ENCODE measurements at regions not wholly inside any gene's neighbourhood (a gene's known extent, or its start where the extent isn't known, plus 50 kb on each side); places are given as distances from the start of the nearest gene placed in this dataset.

DNA sequence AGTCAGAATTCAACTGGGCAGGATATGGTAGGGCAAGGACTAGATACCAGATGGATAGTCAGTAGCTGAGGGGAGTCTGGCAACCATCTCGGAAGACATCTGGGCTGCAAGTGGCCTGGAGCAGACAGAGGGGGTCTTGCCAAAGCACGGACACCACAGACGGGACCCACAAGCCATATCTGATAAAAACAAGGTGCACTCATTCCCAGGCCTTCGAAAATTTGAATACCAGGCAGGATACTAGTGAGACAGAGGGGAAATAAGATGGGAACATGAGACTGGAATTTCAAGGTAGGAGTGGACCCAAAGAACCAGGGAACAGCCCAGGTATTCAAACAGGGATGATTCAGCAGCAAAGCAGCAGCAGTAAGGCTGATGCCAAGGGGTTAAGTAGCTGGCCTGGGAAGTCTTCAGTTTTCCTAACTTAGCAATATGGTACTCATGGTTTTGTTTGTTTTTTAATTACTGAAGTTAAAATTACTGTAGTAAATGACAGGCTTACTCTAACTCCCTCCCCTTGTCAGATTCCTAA, 144.9 kb upstream of the NCKAP5 start:
- H3K9me3 ChIP-seq (ENCODE audit: insufficient read depth in 2 of 2, low read depth in 1 of 2, low read length in 1 of 2): peaks cover 3 to 5% of the 10 kb centered on the region in 2 experiments; a peak in 3 of 4 replicates
- no peaks in the 10 kb centered on the region for H3K79me2 ChIP-seq (ENCODE audit: control insufficient read depth in 1 of 2, insufficient read depth in 2 of 2, low read length in 2 of 2)
- H3K27ac ChIP-seq (ENCODE audit: low read depth, low read length): no peak overlapping the region
- 93% methylated on average over 4 of the region's 4 CpGs; no CpG with 5 or more reads in 1 of the 2 experiments for WGBS, 2 experiments (ENCODE audit: extremely low coverage in 1 of 2, insufficient coverage in 1 of 2, insufficient read length in 1 of 2, insufficient replicate concordance in 2 of 2, low coverage in 1 of 2, low lambda C conversion rate in 2 of 2, missing lambda C conversion rate in 1 of 2)
- H3K27me3 ChIP-seq (replicated peaks in 1 of 4; ENCODE audit: control insufficient read depth in 3 of 4, extremely low read depth in 1 of 4, insufficient read depth in 3 of 4, low read length in 3 of 4): no peaks in the 10 kb centered on the region
- H2BK120ac ChIP-seq (replicated peaks; ENCODE audit: low read depth, low read length): no peak overlapping the region
- POLR2A ChIA-PET (ENCODE audit: partially characterized antibody): interaction anchor here (0.5 kb wide), 1 partner anchor 1550 kb away, joined by 3 read pairs; no protein-coding TSS in a partner anchor
- H3K4me1 ChIP-seq (replicated peaks in 1 of 4; ENCODE audit: control insufficient read depth in 3 of 4, insufficient read depth in 4 of 4, low read length in 3 of 4): no peaks in the 10 kb centered on the region
- no peak overlapping the region for H3K9ac ChIP-seq (replicated peaks in 1 of 4; ENCODE audit: extremely low read depth in 1 of 4, low read depth in 3 of 4, low read length in 3 of 4)
- no peak for FAIRE-seq
- no peaks in the 10 kb centered on the region for H3K23me2 ChIP-seq (ENCODE audit: low read depth, low read length)
- no peak overlapping the region for H3K4me2 ChIP-seq (ENCODE audit: insufficient read depth in 1 of 2, low read depth in 2 of 2, low read length in 2 of 2)
- no peak overlapping the region for H3K18ac ChIP-seq (ENCODE audit: extremely low read depth, low read length)
- H3K14ac ChIP-seq (ENCODE audit: insufficient read length): no peak overlapping the region
- H4K91ac ChIP-seq (replicated peaks; ENCODE audit: insufficient read length, low read length): no peak overlapping the region
- no peak overlapping the region for H2BK5ac ChIP-seq (ENCODE audit: low read depth, low read length)
- no peak overlapping the region for H3K56ac ChIP-seq (replicated peaks; ENCODE audit: insufficient read length, low read depth, low read length)
- no peak overlapping the region for H2BK12ac ChIP-seq (ENCODE audit: low read depth, low read length)
- H2AK5ac ChIP-seq (ENCODE audit: low read depth, low read length): no peak overlapping the region
- H2BK20ac ChIP-seq (ENCODE audit: low read length): no peak overlapping the region
- H4K5ac ChIP-seq (ENCODE audit: insufficient read length, low read depth, low read length): no peak overlapping the region
- no peak for DNase-seq (ENCODE audit: low read depth in 1 of 2, low spot score in 2 of 2)
- no peak overlapping the region for H3K4me3 ChIP-seq (ENCODE audit: extremely low read depth in 1 of 4, insufficient read depth in 2 of 4, low read depth in 3 of 4, low read length in 4 of 4)
- H3K36me3 ChIP-seq (ENCODE audit: control insufficient read depth in 2 of 4, insufficient read depth in 4 of 4, low read length in 3 of 4): no peaks in the 10 kb centered on the region
- H4K20me1 ChIP-seq (replicated peaks in 1 of 2; ENCODE audit: control insufficient read depth in 1 of 2, insufficient read depth in 2 of 2, low read length in 2 of 2): no peaks in the 10 kb centered on the region
- H4K8ac ChIP-seq (ENCODE audit: extremely low read depth, insufficient read depth, low read length): no peak overlapping the region
- no peak overlapping the region for H2AFZ ChIP-seq (ENCODE audit: low read length)
- no peak overlapping the region for H2BK15ac ChIP-seq (ENCODE audit: low read length)
- H3K79me1 ChIP-seq (ENCODE audit: low read depth, low read length): no peaks in the 10 kb centered on the region
- CTCF ChIA-PET (ENCODE audit: partially characterized antibody): no interaction called here
- no peak for TF ChIP-seq USF2 (IDR thresholded peaks at IDR 0.05; ENCODE audit: low read length)
- TF ChIP-seq NANOG (IDR thresholded peaks at IDR 0.05; ENCODE audit: insufficient read depth, low read depth, low read length, poor library complexity, severe bottlenecking): no peak
- no peak for TF ChIP-seq RXRA (IDR thresholded peaks at IDR 0.05; ENCODE audit: insufficient read depth, low read depth, low read length)
- TF ChIP-seq RAD21 (IDR thresholded peaks at IDR 0.05 in 1 of 2, conservative IDR thresholded peaks at IDR 0.05 in 1 of 2; ENCODE audit: low read depth in 2 of 2, low read length in 2 of 2): no peak
- no peak for TF ChIP-seq BCL11A (IDR thresholded peaks at IDR 0.05; ENCODE audit: low read depth in 2 of 2, low read length in 2 of 2)
- no peak for TF ChIP-seq CHD2 (IDR thresholded peaks at IDR 0.05; ENCODE audit: low read length)
- TF ChIP-seq POLR2A (IDR thresholded peaks at IDR 0.05; ENCODE audit: control extremely low read depth in 1 of 2, low read depth in 2 of 2, low read length in 2 of 2): no peak
- TF ChIP-seq KDM1A (IDR thresholded peaks at IDR 0.05; ENCODE audit: borderline replicate concordance, low read length): no peak
- TF ChIP-seq RBBP5 (IDR thresholded peaks at IDR 0.05; ENCODE audit: borderline replicate concordance, low read depth, low read length): no peak
- no peak for TF ChIP-seq CTCF (IDR thresholded peaks at IDR 0.05; ENCODE audit: control extremely low read depth in 1 of 3, insufficient read depth in 1 of 3, low read depth in 1 of 3, low read length in 3 of 3)
- H3K4ac ChIP-seq (replicated peaks; ENCODE audit: insufficient read length, low read depth, low read length): no peak overlapping the region
- no peak overlapping the region for H3K23ac ChIP-seq (ENCODE audit: insufficient read length)

All from H1 (cell line).